HUES6 (cell line): ENCODE measurements at regions not wholly inside any gene's neighbourhood (a gene's known extent, or its start where the extent isn't known, plus 50 kb on each side); places are given as distances from the start of the nearest gene placed in this dataset.

Experiments
- H3K27ac ChIP-seq: 2 replicates; pipeline ENCODE4 v1.7.0; 2013; ENCODE audit warnings: low read depth, mild to moderate bottlenecking, low read length, inconsistent platforms
- H3K27me3 ChIP-seq: 2 replicates; pipeline ENCODE4 v1.6.1; 2013; ENCODE audit warnings: low read length; ENCODE audit not compliant: control insufficient read depth, insufficient read depth
- H3K36me3 ChIP-seq: 2 replicates; pipeline ENCODE4 v1.6.1; 2013; ENCODE audit warnings: low read length; ENCODE audit not compliant: control insufficient read depth, insufficient read depth
- H3K4me1 ChIP-seq: 2 replicates; pipeline ENCODE4 v1.6.1; 2013; ENCODE audit warnings: low read length; ENCODE audit not compliant: control insufficient read depth, insufficient read depth
- H3K4me3 ChIP-seq: 2 replicates; pipeline ENCODE4 v1.5.1; 2013; ENCODE audit warnings: low read depth, low read length
- H3K9ac ChIP-seq: one replicate; pipeline ENCODE4 v1.6.1; 2013; ENCODE audit warnings: mild to moderate bottlenecking, low read length
- H3K9me3 ChIP-seq: 2 replicates; pipeline ENCODE4 v1.6.1; 2013; ENCODE audit warnings: low read depth, low read length; ENCODE audit not compliant: control insufficient read depth, insufficient read depth

- no peaks in the 10 kb centered on the region for H3K27me3 ChIP-seq
- no peak overlapping the region for H3K9ac ChIP-seq
- H3K9me3 ChIP-seq: peaks cover 11% of the 10 kb centered on the region
- no peaks in the 10 kb centered on the region; the same call in 1 of the 2 replicates for H3K4me1 ChIP-seq
- H3K27ac ChIP-seq: no peak overlapping the region
- H3K4me3 ChIP-seq: no peak overlapping the region
- no peaks in the 10 kb centered on the region for H3K36me3 ChIP-seq
Observed at GRCh38 chr10:78532480-78533042, 498.9 kb downstream of the RPS24 start.

GRCh38 chr10:78533098-78533497 is 499.4 kb downstream of the RPS24 start:
- Histone ChIP-seq H3K4me3 (no peak overlapping the region), H3K9me3 (peaks cover 11% of the 10 kb centered on the region), H3K9ac (no peak overlapping the region), H3K27me3 (no peaks in the 10 kb centered on the region), H3K36me3 (no peaks in the 10 kb centered on the region), H3K27ac (no peak overlapping the region), H3K4me1 (no peaks in the 10 kb centered on the region; the same call in 1 of the 2 replicates)

- H3K9ac ChIP-seq: no peak overlapping the region
- H3K4me1 ChIP-seq: no peaks in the 10 kb centered on the region; the same call in 1 of the 2 replicates
- no peaks in the 10 kb centered on the region for H3K27me3 ChIP-seq
- peaks cover 11% of the 10 kb centered on the region for H3K9me3 ChIP-seq
- no peaks in the 10 kb centered on the region for H3K36me3 ChIP-seq
- no peak overlapping the region for H3K4me3 ChIP-seq
- H3K27ac ChIP-seq: no peak overlapping the region
Observed at GRCh38 chr10:78533776-78534175, 500.1 kb downstream of the RPS24 start.

GRCh38 chr10:78535716-78536218 is 502.1 kb downstream of the RPS24 start:
- no peak overlapping the region for H3K9ac ChIP-seq
- no peaks in the 10 kb centered on the region; the same call in 1 of the 2 replicates for H3K4me1 ChIP-seq
- peaks cover 11% of the 10 kb centered on the region for H3K9me3 ChIP-seq

GRCh38 chr10:78537018-78537417 is 503.4 kb downstream of the RPS24 start:
- Histone ChIP-seq H3K9ac (no peak overlapping the region), H3K4me1 (peaks cover 5% of the 10 kb centered on the region; the same call in 1 of the 2 replicates), H3K9me3 (peaks cover 4% of the 10 kb centered on the region; the same call in 1 of the 2 replicates), H3K36me3 (no peaks in the 10 kb centered on the region), H3K27ac (no peak overlapping the region), H3K4me3 (no peak overlapping the region), H3K27me3 (peaks cover 5% of the 10 kb centered on the region; the same call in 1 of the 2 replicates)

More at GRCh38 chr10:78535716-78536218, 502.1 kb downstream of the RPS24 start:
- Histone ChIP-seq H3K4me3 (no peak overlapping the region), H3K27ac (no peak overlapping the region), H3K36me3 (no peaks in the 10 kb centered on the region), H3K27me3 (peaks cover 5% of the 10 kb centered on the region; the same call in 1 of the 2 replicates)

GRCh38 chr10:78539247-78539766 is 505.6 kb downstream of the RPS24 start:
- H3K27me3 ChIP-seq: peaks cover 5% of the 10 kb centered on the region; the same call in 1 of the 2 replicates
- no peak overlapping the region for H3K27ac ChIP-seq
- H3K4me3 ChIP-seq: no peak overlapping the region
- H3K9ac ChIP-seq: no peak overlapping the region
- 0 out of 2 replicates have a peak, but pooled peaks cover 3% of the 10 kb centered on the region for H3K9me3 ChIP-seq
- no peaks in the 10 kb centered on the region for H3K36me3 ChIP-seq
- H3K4me1 ChIP-seq: peaks cover 23% of the 10 kb centered on the region; the same call in 1 of the 2 replicates

GRCh38 chr10:78540355-78541076 is 506.9 kb downstream of the RPS24 start:
- Histone ChIP-seq H3K27me3 (peaks cover 5% of the 10 kb centered on the region; the same call in 1 of the 2 replicates), H3K4me1 (peaks cover 24% of the 10 kb centered on the region; the same call in 1 of the 2 replicates), H3K36me3 (no peaks in the 10 kb centered on the region), H3K27ac (no peak overlapping the region), H3K4me3 (no peak overlapping the region), H3K9ac (no peak overlapping the region), H3K9me3 (0 out of 2 replicates have a peak, but pooled peaks cover 3% of the 10 kb centered on the region)

- H3K9ac ChIP-seq: no peak overlapping the region
- H3K4me3 ChIP-seq: no peak overlapping the region
- 0 out of 2 replicates have a peak, but pooled peaks cover 3% of the 10 kb centered on the region for H3K9me3 ChIP-seq
- H3K36me3 ChIP-seq: no peaks in the 10 kb centered on the region
- H3K27ac ChIP-seq: no peak overlapping the region
- H3K4me1 ChIP-seq: peaks cover 24% of the 10 kb centered on the region; the same call in 1 of the 2 replicates
- peaks cover 5% of the 10 kb centered on the region; the same call in 1 of the 2 replicates for H3K27me3 ChIP-seq
Observed at GRCh38 chr10:78541481-78542140, 507.9 kb downstream of the RPS24 start.

- Histone ChIP-seq H3K9me3 (0 out of 2 replicates have a peak, but pooled peaks cover 3% of the 10 kb centered on the region), H3K27me3 (peaks cover 5% of the 10 kb centered on the region; the same call in 1 of the 2 replicates), H3K9ac (no peak overlapping the region), H3K4me3 (no peak overlapping the region), H3K27ac (no peak overlapping the region), H3K4me1 (peaks cover 24% of the 10 kb centered on the region; the same call in 1 of the 2 replicates), H3K36me3 (no peaks in the 10 kb centered on the region)
Observed at GRCh38 chr10:78542141-78542489, 508.5 kb downstream of the RPS24 start.

- H3K27me3 ChIP-seq: peaks cover 5% of the 10 kb centered on the region; the same call in 1 of the 2 replicates
- no peak overlapping the region for H3K4me3 ChIP-seq
- H3K4me1 ChIP-seq: peaks cover 24% of the 10 kb centered on the region; the same call in 1 of the 2 replicates
- no peak overlapping the region for H3K27ac ChIP-seq
- H3K36me3 ChIP-seq: no peaks in the 10 kb centered on the region
- no peak overlapping the region for H3K9ac ChIP-seq
- 0 out of 2 replicates have a peak, but pooled peaks cover 3% of the 10 kb centered on the region for H3K9me3 ChIP-seq
Observed at GRCh38 chr10:78542521-78542920, 508.9 kb downstream of the RPS24 start.
